Suprapubic skin (tissue), 4 donors: ENCODE measurements at regions not wholly inside any gene's neighbourhood (a gene's known extent, or its start where the extent isn't known, plus 50 kb on each side); places are given as distances from the start of the nearest gene placed in this dataset.

Experiments
- EP300 ChIP-seq: sonication (generic); formaldehyde crosslinking; IDR thresholded peaks from one replicate; pipeline ENCODE4 v1.6.1; 2017; ENCODE audit warnings: antibody characterized with exemption
- POLR2A ChIP-seq, 2 donors: fragments of 450-650 bp; IDR thresholded peaks; one replicate each; pipeline ENCODE4 v1.6.1; 2017; ENCODE audit warnings: antibody characterized with exemption in 2 of 2, mild to moderate bottlenecking in 2 of 2, moderate library complexity in 2 of 2
- POLR2AphosphoS5 ChIP-seq, 3 donors: sonication (generic); formaldehyde crosslinking; IDR thresholded peaks; one replicate each; pipeline ENCODE4 v1.6.1; 2017; ENCODE audit warnings: antibody characterized with exemption in 3 of 3
- TF ChIP-seq, protein P1 (sequence below), 2 donors: fragments of 200-600 bp in 1 of 2; fragments of 450-650 bp in 1 of 2; sonication (generic) in 1 of 2; IDR thresholded peaks; one replicate each; pipeline ENCODE4 v1.5.1; 2016 to 2019; ENCODE audit warnings: antibody characterized with exemption in 2 of 2, mild to moderate bottlenecking in 1 of 2, moderate library complexity in 1 of 2

DNA sequence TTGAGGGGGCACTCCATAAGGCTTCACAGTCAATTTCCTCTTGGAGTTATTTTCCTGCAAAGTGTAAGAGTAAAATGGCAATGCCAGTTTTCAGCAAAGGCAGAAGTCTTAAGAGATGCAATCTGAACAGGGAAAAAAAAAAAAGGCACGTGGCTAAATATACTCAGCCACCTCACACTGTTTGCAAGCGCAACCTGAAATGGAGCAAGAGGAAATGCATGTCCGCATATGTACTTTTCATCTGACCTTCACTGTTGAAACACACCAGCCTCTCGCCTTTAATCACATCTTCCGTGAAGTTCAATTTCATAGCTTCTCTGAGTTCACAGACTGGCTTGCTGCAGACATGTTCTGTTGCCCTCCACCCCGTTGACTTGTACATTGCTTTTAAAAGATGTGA lies 101.4 kb downstream of the KATNIP start:
- no peak for TF ChIP-seq EP300
- TF ChIP-seq, protein P1, sequence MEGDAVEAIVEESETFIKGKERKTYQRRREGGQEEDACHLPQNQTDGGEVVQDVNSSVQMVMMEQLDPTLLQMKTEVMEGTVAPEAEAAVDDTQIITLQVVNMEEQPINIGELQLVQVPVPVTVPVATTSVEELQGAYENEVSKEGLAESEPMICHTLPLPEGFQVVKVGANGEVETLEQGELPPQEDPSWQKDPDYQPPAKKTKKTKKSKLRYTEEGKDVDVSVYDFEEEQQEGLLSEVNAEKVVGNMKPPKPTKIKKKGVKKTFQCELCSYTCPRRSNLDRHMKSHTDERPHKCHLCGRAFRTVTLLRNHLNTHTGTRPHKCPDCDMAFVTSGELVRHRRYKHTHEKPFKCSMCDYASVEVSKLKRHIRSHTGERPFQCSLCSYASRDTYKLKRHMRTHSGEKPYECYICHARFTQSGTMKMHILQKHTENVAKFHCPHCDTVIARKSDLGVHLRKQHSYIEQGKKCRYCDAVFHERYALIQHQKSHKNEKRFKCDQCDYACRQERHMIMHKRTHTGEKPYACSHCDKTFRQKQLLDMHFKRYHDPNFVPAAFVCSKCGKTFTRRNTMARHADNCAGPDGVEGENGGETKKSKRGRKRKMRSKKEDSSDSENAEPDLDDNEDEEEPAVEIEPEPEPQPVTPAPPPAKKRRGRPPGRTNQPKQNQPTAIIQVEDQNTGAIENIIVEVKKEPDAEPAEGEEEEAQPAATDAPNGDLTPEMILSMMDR (IDR thresholded peaks at IDR 0.05) = no peak
- TF ChIP-seq POLR2AphosphoS5 (IDR thresholded peaks at IDR 0.05) = no peak
- no peak for TF ChIP-seq POLR2A (IDR thresholded peaks at IDR 0.05)
